ENCODE measurements at regions not wholly inside any gene's neighbourhood (a gene's known extent, or its start where the extent isn't known, plus 50 kb on each side); places are given as distances from the start of the nearest gene placed in this dataset.

DNA sequence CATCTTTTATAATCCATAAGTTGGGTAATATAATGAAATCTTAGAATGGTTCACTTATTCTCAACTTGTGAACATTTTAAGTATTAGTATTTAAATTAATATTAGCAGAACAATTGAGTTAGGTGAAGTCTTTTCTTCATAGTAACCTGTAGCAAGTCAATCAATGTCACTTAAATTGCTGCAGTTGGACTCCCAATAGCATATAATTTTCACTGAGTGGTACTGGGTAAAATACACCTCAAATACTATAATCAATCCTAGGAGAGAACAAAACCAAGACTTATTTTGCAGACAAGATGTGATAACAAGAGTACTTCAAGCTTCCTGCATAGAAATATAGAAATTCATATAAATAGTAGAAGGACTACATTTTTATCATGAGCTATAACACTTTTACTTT, 677.9 kb upstream of the LRRN3 start:
- H3K4me3 ChIP-seq, result no peak overlapping the region
- POLR2A ChIA-PET, result no interaction called here
- H3K9ac ChIP-seq (ENCODE audit: control insufficient read depth, insufficient read depth, low read length), result no peak overlapping the region
- no peak overlapping the region for H3K4me2 ChIP-seq (ENCODE audit: control insufficient read depth, insufficient read depth)
- DNase-seq (ENCODE audit: low read depth, low spot score) (no peak), FAIRE-seq (no peak), ATAC-seq (no peak)
- H3K9me3 ChIP-seq (replicated peaks; ENCODE audit: control insufficient read depth, insufficient read depth, low read length), result no peaks in the 10 kb centered on the region
- H2AFZ ChIP-seq (ENCODE audit: control insufficient read depth, low read depth, low read length), result no peak overlapping the region
- no peak overlapping the region for H3K27ac ChIP-seq (ENCODE audit: control insufficient read depth, insufficient read depth)
- CTCF ChIA-PET, result no interaction called here
- in situ Hi-C loops (cut with MboI) (no loop called here), intact Hi-C loops (cut with micrococcal nuclease; ENCODE audit: unreplicated experiment) (no loop called here)
- H3K36me3 ChIP-seq (ENCODE audit: control insufficient read depth in 2 of 2, insufficient read depth in 2 of 2, low read length in 1 of 2), result no peaks in the 10 kb centered on the region
- H3K79me2 ChIP-seq (ENCODE audit: control insufficient read depth, insufficient read depth, low read length), result no peaks in the 10 kb centered on the region
- SMC1A ChIA-PET (ENCODE audit: uncharacterized antibody, unreplicated experiment), result no interaction called here
- no peaks in the 10 kb centered on the region for H3K27me3 ChIP-seq (replicated peaks in 1 of 2; ENCODE audit: control insufficient read depth in 2 of 2, insufficient read depth in 2 of 2, low read length in 1 of 2)
- no TSS peak for BruUV-seq (replicated peaks)
- no peaks in the 10 kb centered on the region for H4K20me1 ChIP-seq (ENCODE audit: control insufficient read depth, insufficient read depth)
- no peaks in the 10 kb centered on the region for H3K4me1 ChIP-seq (ENCODE audit: control insufficient read depth, insufficient read depth, low read length)
- RAD21 ChIA-PET (ENCODE audit: unreplicated experiment), result no interaction called here
- no peak for TF ChIP-seq PAX8 (IDR thresholded peaks at IDR 0.05)
- TF ChIP-seq TCF12 (IDR thresholded peaks at IDR 0.05; ENCODE audit: low read depth, low read length), result no peak
- no peak for TF ChIP-seq NFYB (IDR thresholded peaks at IDR 0.05; ENCODE audit: insufficient read depth, low read depth, low read length)
- no peak for TF ChIP-seq ZNF274 (IDR thresholded peaks at IDR 0.05; ENCODE audit: insufficient read depth, insufficient read length)
- no peak for TF ChIP-seq IRF4 (IDR thresholded peaks at IDR 0.05; ENCODE audit: low read depth, low read length)
- TF ChIP-seq, protein P1, sequence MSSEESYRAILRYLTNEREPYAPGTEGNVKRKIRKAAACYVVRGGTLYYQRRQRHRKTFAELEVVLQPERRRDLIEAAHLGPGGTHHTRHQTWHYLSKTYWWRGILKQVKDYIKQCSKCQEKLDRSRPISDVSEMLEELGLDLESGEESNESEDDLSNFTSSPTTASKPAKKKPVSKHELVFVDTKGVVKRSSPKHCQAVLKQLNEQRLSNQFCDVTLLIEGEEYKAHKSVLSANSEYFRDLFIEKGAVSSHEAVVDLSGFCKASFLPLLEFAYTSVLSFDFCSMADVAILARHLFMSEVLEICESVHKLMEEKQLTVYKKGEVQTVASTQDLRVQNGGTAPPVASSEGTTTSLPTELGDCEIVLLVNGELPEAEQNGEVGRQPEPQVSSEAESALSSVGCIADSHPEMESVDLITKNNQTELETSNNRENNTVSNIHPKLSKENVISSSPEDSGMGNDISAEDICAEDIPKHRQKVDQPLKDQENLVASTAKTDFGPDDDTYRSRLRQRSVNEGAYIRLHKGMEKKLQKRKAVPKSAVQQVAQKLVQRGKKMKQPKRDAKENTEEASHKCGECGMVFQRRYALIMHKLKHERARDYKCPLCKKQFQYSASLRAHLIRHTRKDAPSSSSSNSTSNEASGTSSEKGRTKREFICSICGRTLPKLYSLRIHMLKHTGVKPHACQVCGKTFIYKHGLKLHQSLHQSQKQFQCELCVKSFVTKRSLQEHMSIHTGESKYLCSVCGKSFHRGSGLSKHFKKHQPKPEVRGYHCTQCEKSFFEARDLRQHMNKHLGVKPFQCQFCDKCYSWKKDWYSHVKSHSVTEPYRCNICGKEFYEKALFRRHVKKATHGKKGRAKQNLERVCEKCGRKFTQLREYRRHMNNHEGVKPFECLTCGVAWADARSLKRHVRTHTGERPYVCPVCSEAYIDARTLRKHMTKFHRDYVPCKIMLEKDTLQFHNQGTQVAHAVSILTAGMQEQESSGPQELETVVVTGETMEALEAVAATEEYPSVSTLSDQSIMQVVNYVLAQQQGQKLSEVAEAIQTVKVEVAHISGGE (CRISPR knock-in tag; IDR thresholded peaks at IDR 0.05), result no peak
- TF ChIP-seq CBFB (IDR thresholded peaks at IDR 0.05; ENCODE audit: low read depth), result no peak
- TF ChIP-seq, protein P2, sequence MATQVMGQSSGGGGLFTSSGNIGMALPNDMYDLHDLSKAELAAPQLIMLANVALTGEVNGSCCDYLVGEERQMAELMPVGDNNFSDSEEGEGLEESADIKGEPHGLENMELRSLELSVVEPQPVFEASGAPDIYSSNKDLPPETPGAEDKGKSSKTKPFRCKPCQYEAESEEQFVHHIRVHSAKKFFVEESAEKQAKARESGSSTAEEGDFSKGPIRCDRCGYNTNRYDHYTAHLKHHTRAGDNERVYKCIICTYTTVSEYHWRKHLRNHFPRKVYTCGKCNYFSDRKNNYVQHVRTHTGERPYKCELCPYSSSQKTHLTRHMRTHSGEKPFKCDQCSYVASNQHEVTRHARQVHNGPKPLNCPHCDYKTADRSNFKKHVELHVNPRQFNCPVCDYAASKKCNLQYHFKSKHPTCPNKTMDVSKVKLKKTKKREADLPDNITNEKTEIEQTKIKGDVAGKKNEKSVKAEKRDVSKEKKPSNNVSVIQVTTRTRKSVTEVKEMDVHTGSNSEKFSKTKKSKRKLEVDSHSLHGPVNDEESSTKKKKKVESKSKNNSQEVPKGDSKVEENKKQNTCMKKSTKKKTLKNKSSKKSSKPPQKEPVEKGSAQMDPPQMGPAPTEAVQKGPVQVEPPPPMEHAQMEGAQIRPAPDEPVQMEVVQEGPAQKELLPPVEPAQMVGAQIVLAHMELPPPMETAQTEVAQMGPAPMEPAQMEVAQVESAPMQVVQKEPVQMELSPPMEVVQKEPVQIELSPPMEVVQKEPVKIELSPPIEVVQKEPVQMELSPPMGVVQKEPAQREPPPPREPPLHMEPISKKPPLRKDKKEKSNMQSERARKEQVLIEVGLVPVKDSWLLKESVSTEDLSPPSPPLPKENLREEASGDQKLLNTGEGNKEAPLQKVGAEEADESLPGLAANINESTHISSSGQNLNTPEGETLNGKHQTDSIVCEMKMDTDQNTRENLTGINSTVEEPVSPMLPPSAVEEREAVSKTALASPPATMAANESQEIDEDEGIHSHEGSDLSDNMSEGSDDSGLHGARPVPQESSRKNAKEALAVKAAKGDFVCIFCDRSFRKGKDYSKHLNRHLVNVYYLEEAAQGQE (IDR thresholded peaks at IDR 0.05; ENCODE audit: low read depth, low read length), result no peak
- TF ChIP-seq STAT3 (IDR thresholded peaks at IDR 0.05; ENCODE audit: low read depth, low read length), result no peak
- no peak for TF ChIP-seq TBL1XR1 (IDR thresholded peaks at IDR 0.05; ENCODE audit: low read depth, low read length)
- no peak for TF ChIP-seq POLR2A (IDR thresholded peaks at IDR 0.05; ENCODE audit: low read depth, low read length)
- TF ChIP-seq SIN3A (IDR thresholded peaks at IDR 0.05; ENCODE audit: low read depth, low read length), result no peak
- no peak for TF ChIP-seq TAF1 (IDR thresholded peaks at IDR 0.05; ENCODE audit: borderline replicate concordance, low read depth, low read length)
